ENCODE measurements at regions not wholly inside any gene's neighbourhood (a gene's known extent, or its start where the extent isn't known, plus 50 kb on each side); places are given as distances from the start of the nearest gene placed in this dataset.
"Not testable (repeated sequence)": the region's sequence is repeated elsewhere in the genome, so short reads cannot be mapped to it uniquely, and the experiment has no call there.

DNA sequence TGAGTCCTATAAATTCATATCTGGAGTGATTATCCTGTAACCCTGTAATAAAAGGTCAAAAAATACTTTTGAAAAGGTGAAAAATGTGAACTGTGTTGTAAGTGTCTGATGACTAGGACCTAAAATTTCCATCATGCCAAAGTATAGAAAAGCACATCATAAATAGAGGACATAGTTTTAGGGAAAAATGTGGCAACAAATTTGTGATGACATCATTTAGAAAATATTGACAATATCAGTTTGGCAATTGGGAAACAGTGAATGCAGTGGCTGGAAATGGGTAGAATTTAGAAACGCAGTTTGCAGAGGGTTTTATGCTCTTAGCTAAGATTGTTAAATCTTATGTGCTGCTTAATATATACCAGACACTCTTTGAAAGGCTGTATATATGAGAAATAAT, 1464.8 kb downstream of the RAPGEF2 start:
- H3K4me3 ChIP-seq (ENCODE audit: low read depth, low read length), result no peak overlapping the region
- DNase-seq (ENCODE audit: low read depth), result no peak
- TF ChIP-seq, protein P1, sequence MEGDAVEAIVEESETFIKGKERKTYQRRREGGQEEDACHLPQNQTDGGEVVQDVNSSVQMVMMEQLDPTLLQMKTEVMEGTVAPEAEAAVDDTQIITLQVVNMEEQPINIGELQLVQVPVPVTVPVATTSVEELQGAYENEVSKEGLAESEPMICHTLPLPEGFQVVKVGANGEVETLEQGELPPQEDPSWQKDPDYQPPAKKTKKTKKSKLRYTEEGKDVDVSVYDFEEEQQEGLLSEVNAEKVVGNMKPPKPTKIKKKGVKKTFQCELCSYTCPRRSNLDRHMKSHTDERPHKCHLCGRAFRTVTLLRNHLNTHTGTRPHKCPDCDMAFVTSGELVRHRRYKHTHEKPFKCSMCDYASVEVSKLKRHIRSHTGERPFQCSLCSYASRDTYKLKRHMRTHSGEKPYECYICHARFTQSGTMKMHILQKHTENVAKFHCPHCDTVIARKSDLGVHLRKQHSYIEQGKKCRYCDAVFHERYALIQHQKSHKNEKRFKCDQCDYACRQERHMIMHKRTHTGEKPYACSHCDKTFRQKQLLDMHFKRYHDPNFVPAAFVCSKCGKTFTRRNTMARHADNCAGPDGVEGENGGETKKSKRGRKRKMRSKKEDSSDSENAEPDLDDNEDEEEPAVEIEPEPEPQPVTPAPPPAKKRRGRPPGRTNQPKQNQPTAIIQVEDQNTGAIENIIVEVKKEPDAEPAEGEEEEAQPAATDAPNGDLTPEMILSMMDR (IDR thresholded peaks at IDR 0.05; ENCODE audit: control insufficient read depth, extremely low read depth, insufficient read depth), result no peak

DNA sequence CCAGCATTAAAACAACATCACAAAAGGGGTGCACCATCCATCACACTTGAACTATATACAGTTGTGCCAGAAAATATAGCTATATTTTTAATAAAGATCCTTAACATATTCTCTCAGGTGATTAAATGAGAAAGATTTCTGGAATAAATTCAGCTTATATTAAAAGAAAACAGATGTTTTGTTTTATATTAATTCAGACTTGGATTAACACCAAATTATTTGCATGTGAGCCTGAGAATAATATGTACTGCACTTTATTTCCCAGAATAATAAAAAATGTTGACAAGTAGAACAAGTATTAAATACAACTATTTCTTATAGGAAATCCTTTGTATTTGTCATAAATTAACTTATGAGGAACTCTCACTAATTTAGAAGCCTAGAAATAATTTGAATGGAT, 1467.4 kb downstream of the RAPGEF2 start:
- H3K4me3 ChIP-seq (ENCODE audit: low read depth, low read length), result no peak overlapping the region
- TF ChIP-seq, protein P1 (IDR thresholded peaks at IDR 0.05; ENCODE audit: control insufficient read depth, extremely low read depth, insufficient read depth), result no peak
- DNase-seq (ENCODE audit: low read depth), result no peak

DNA sequence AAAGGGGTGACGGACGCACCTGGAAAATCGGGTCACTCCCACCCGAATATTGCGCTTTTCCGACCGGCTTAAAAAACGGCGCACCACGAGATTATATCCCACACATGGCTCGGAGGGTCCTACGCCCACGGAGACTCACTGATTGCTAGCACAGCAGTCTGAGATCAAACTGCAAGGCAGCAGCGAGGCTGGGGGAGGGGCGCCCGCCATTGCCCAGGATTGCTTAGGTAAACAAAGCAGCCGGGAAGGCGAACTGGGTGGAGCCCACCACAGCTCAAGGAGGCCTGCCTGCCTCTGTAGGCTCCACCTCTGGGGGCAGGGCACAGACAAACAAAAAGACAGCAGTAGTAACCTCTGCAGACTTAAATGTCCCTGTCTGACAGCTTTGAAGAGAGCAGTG, 1471.4 kb downstream of the RAPGEF2 start:
- DNase-seq (ENCODE audit: low read depth); H3K4me3 ChIP-seq (ENCODE audit: low read depth, low read length): not testable (repeated sequence)

DNA sequence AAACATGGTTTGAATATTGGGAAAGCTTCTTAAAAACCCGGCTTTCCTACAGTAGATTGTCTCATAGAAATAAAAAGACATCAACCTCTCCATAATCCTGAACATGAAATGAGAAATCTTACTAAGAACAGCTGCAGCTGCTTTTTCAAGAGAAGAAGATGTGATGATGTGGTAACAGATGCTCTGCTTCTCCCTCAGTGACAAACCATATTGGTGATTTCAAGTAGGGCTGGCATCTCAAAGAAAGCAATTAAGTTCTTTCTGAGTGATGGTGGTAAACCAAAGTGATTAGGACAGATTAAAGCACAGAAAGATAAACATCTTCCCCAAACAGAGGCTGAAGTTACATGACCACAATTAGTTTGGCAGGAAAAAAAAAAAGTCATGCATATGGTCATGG, 1477.7 kb downstream of the RAPGEF2 start:
- TF ChIP-seq, protein P1 (IDR thresholded peaks at IDR 0.05; ENCODE audit: control insufficient read depth, extremely low read depth, insufficient read depth), result no peak
- DNase-seq (ENCODE audit: low read depth), result no peak
- H3K4me3 ChIP-seq (ENCODE audit: low read depth, low read length), result no peak overlapping the region

DNA sequence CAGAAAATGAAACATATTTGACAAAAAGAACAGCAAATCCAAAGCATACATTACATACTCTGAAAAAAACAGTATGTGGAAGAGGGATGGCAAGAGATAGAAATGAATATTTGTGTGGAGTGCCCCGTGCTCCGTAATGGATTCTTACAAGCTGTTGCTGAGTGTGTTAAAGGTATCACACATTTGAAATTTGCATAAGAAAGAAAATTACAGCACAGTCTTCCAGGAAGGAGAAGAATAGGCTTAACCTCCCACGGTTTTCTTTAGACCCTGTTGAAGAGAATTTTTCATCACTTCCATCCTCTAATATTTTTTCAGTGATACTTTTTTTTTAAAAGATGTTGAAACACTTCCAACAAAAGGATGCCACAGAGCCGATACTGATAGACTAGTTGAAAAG, 1489.4 kb downstream of the RAPGEF2 start:
- no peak overlapping the region for H3K4me3 ChIP-seq (ENCODE audit: low read depth, low read length)
- DNase-seq (ENCODE audit: low read depth), result no peak
- TF ChIP-seq, protein P1 (IDR thresholded peaks at IDR 0.05; ENCODE audit: control insufficient read depth, extremely low read depth, insufficient read depth), result no peak

DNA sequence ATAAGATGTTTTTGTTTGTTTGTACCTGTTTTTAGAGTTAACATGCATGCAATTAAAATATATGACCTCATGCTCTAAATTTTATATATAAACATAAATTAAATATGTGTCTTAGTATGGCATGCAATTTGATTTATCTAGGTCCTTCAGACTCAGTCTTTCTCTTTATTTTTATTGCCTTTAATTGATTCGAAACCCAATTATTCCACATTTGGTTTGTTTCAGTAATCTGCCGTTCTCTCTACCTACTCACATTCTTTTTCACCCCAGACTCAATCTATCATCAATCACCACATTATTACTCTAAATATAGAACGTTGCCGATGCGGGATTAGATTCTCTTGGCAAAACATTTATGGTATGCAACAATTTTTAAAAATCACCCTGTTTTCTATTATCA, 1492.8 kb downstream of the RAPGEF2 start:
- no peak for DNase-seq (ENCODE audit: low read depth)
- TF ChIP-seq, protein P1 (IDR thresholded peaks at IDR 0.05; ENCODE audit: control insufficient read depth, extremely low read depth, insufficient read depth), result no peak
- H3K4me3 ChIP-seq (ENCODE audit: low read depth, low read length), result no peak overlapping the region

DNA sequence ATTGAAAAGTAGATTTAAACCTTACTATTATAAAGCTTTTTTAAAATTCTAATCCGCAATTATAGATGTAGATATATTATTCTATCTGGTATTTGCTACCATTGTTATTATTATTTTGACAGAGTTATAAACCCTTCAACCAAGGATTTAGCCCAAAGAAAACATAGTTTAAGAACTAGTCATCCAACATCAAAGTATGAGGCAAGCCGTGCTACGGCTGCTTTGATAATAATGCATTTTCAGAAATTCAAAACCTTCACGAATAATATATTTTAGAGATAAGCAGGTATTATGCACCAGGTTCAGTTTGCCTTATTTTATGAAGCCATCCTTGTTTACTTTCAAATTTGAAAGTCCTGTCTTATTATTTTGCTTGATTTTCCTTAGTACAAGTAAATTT, 1501.7 kb downstream of the RAPGEF2 start:
- DNase-seq (ENCODE audit: low read depth), result no peak
- TF ChIP-seq, protein P1 (IDR thresholded peaks at IDR 0.05; ENCODE audit: control insufficient read depth, extremely low read depth, insufficient read depth), result no peak
- H3K4me3 ChIP-seq (ENCODE audit: low read depth, low read length), result no peak overlapping the region

DNA sequence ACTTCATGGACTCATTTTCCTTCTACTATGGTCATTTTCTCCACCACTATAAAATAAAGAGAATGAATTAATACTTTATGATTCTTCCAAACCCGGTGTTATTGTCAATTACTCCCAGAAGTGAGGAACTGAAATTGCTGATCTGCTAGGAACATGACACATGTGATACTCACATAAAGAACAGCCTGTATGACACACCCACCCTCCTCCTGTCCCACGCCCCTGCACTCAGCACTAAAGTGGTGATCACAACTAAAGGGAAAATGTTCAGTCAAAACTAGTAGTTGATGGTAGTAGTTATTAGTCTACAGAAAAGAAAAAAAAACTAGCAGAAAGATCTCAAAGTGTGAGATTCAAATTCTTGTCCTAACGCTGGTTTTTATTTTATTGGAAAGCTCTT, 1508.3 kb downstream of the RAPGEF2 start:
- no peak for DNase-seq (ENCODE audit: low read depth)
- TF ChIP-seq, protein P1 (IDR thresholded peaks at IDR 0.05; ENCODE audit: control insufficient read depth, extremely low read depth, insufficient read depth), result no peak
- H3K4me3 ChIP-seq (ENCODE audit: low read depth, low read length), result no peak overlapping the region
